Tibial nerve (tissue), 4 donors: ENCODE measurements at regions not wholly inside any gene's neighbourhood (a gene's known extent, or its start where the extent isn't known, plus 50 kb on each side); places are given as distances from the start of the nearest gene placed in this dataset.

ENCODE experiments used
- DNase-seq, 2 donors: peaks; one replicate each; pipeline ENCODE4 v3.0.0-alpha.2; 2019; ENCODE audit warnings: low spot score in 2 of 2
- H3K27ac ChIP-seq, 4 donors: fragments of 200-600 bp; sonication (generic) in 3 of 4; one replicate each; pipeline ENCODE4 v1.5.1; 2017 to 2019; ENCODE audit warnings: mild to moderate bottlenecking in 1 of 4
- H3K27me3 ChIP-seq, 2 donors: fragments of 200-600 bp; sonication (generic) in 1 of 2; one replicate each; pipeline versions ENCODE4 v1.5.1 to v1.6.0; 2017 to 2019
- H3K36me3 ChIP-seq, 3 donors: fragments of 200-600 bp; sonication (generic); one replicate each; pipeline ENCODE4 v1.5.1; 2018 to 2019
- H3K4me1 ChIP-seq, 4 donors: fragments of 200-600 bp; sonication (generic) in 3 of 4; one replicate each; pipeline ENCODE4 v1.5.1; 2017 to 2019
- H3K4me3 ChIP-seq, 4 donors: fragments of 200-600 bp; sonication (generic) in 3 of 4; one replicate each; pipeline ENCODE4 v1.5.1; 2017 to 2019; ENCODE audit warnings: mild to moderate bottlenecking in 1 of 4, moderate library complexity in 1 of 4
- H3K9me3 ChIP-seq, 4 donors: fragments of 200-600 bp; sonication (generic) in 3 of 4; one replicate each; pipeline ENCODE4 v1.5.1; 2017 to 2019
- CTCF ChIP-seq, 5 experiments: fragments of 200-600 bp in 3 of 5; fragments of 450-650 bp in 2 of 5; sonication (generic) in 3 of 5; IDR thresholded peaks; one replicate each; pipeline ENCODE4 v1.5.1; 2016 to 2019; ENCODE audit warnings: antibody characterized with exemption in 5 of 5, mild to moderate bottlenecking in 3 of 5, moderate library complexity in 2 of 5
- EP300 ChIP-seq, 2 donors: sonication (generic); formaldehyde crosslinking; IDR thresholded peaks; one replicate each; pipeline ENCODE4 v1.6.1; 2017; ENCODE audit warnings: antibody characterized with exemption in 2 of 2, mild to moderate bottlenecking in 1 of 2
- POLR2A ChIP-seq, 2 donors: fragments of 450-650 bp; IDR thresholded peaks; one replicate each; pipeline ENCODE4 v1.6.1; 2017; ENCODE audit warnings: antibody characterized with exemption in 2 of 2, mild to moderate bottlenecking in 2 of 2, moderate library complexity in 2 of 2
- WGBS, 2 donors: methylation state at CpG; one replicate each; pipeline ENCODE4 v1.1.5; 2018; 5-methylcytosine and 5-hydroxymethylcytosine counted together

GRCh38 chr13:103178986-103179943 lies 113.0 kb upstream of the SLC10A2 start:
- Histone ChIP-seq H3K27ac (no peak overlapping the region), H3K36me3 (no peaks in the 10 kb centered on the region), H3K4me3 (no peak overlapping the region), H3K4me1 (no peaks in the 10 kb centered on the region), H3K9me3 (no peaks in the 10 kb centered on the region), H3K27me3 (no peaks in the 10 kb centered on the region)
- DNase-seq = no peak
- WGBS, 2 donors = 71 to 73% methylated on average over 10 of the region's 10 CpGs
- TF ChIP-seq CTCF (IDR thresholded peaks at IDR 0.05) = no peak
- no peak for TF ChIP-seq EP300 (IDR thresholded peaks at IDR 0.05)
- no peak for TF ChIP-seq POLR2A (IDR thresholded peaks at IDR 0.05)

GRCh38 chr13:103174966-103175365 lies 108.7 kb upstream of the SLC10A2 start:
- TF ChIP-seq EP300 (IDR thresholded peaks at IDR 0.05) = no peak
- TF ChIP-seq POLR2A (IDR thresholded peaks at IDR 0.05) = no peak
- no peak for TF ChIP-seq CTCF (IDR thresholded peaks at IDR 0.05)
- no peaks in the 10 kb centered on the region for H3K4me1 ChIP-seq
- H3K4me3 ChIP-seq = no peak overlapping the region
- no peak overlapping the region for H3K27ac ChIP-seq
- 92 to 96% methylated on average over 6 of the region's 6 CpGs for WGBS, 2 donors
- no peak for DNase-seq
- H3K36me3 ChIP-seq = no peaks in the 10 kb centered on the region
- no peaks in the 10 kb centered on the region for H3K27me3 ChIP-seq
- H3K9me3 ChIP-seq = no peaks in the 10 kb centered on the region

- Histone ChIP-seq H3K9me3 (no peaks in the 10 kb centered on the region), H3K4me1 (no peaks in the 10 kb centered on the region), H3K27me3 (no peaks in the 10 kb centered on the region), H3K27ac (no peak overlapping the region), H3K4me3 (no peak overlapping the region), H3K36me3 (no peaks in the 10 kb centered on the region)
- DNase-seq = no peak
- 93 to 95% methylated on average over 16 of the region's 16 CpGs for WGBS, 2 donors
- no peak for TF ChIP-seq EP300 (IDR thresholded peaks at IDR 0.05)
- TF ChIP-seq POLR2A (IDR thresholded peaks at IDR 0.05) = no peak
- no peak for TF ChIP-seq CTCF (IDR thresholded peaks at IDR 0.05)
Observed at GRCh38 chr13:103168901-103169508, 102.8 kb upstream of the SLC10A2 start.

GRCh38 chr13:103164251-103164650 lies 98.0 kb upstream of the SLC10A2 start:
- Histone ChIP-seq H3K9me3 (no peaks in the 10 kb centered on the region), H3K27ac (no peak overlapping the region), H3K4me1 (no peaks in the 10 kb centered on the region), H3K27me3 (no peaks in the 10 kb centered on the region), H3K36me3 (no peaks in the 10 kb centered on the region), H3K4me3 (no peak overlapping the region)
- no peak for TF ChIP-seq CTCF (IDR thresholded peaks at IDR 0.05)
- TF ChIP-seq POLR2A (IDR thresholded peaks at IDR 0.05) = no peak
- no peak for TF ChIP-seq EP300 (IDR thresholded peaks at IDR 0.05)
- no peak for DNase-seq
- WGBS, 2 donors = 83 to 86% methylated on average over 1 of the region's 1 CpG

GRCh38 chr13:103161476-103161875 lies 95.3 kb upstream of the SLC10A2 start:
- Histone ChIP-seq H3K4me3 (no peak overlapping the region), H3K9me3 (no peaks in the 10 kb centered on the region), H3K36me3 (no peaks in the 10 kb centered on the region), H3K4me1 (no peaks in the 10 kb centered on the region), H3K27ac (no peak overlapping the region), H3K27me3 (no peaks in the 10 kb centered on the region)
- 62 to 70% methylated on average over 3 of the region's 3 CpGs for WGBS, 2 donors
- DNase-seq = no peak
- TF ChIP-seq POLR2A (IDR thresholded peaks at IDR 0.05) (no peak), EP300 (IDR thresholded peaks at IDR 0.05) (no peak), CTCF (IDR thresholded peaks at IDR 0.05) (no peak)
